Liver (tissue), 8 donors: ENCODE measurements at regions not wholly inside any gene's neighbourhood (a gene's known extent, or its start where the extent isn't known, plus 50 kb on each side); places are given as distances from the start of the nearest gene placed in this dataset.

Experiments
- DNase-seq: peaks from one replicate; pipeline ENCODE4 v3.0.0-alpha.2; 2017; ENCODE audit warnings: low spot score
- H3K27ac ChIP-seq, 2 donors: one replicate each; pipeline ENCODE4 v1.7.0; 2013; ENCODE audit warnings: inconsistent platforms in 2 of 2, low read length in 2 of 2, control low read depth in 1 of 2, low read depth in 1 of 2, mild to moderate bottlenecking in 1 of 2
- H3K27me3 ChIP-seq, 4 donors: one replicate each; pipeline versions ENCODE4 v1.6.1 to v1.7.0; 2013; ENCODE audit warnings: low read length in 3 of 4, inconsistent platforms in 1 of 4, mild to moderate bottlenecking in 1 of 4, moderate library complexity in 1 of 4; ENCODE audit not compliant: control insufficient read depth in 4 of 4, insufficient read depth in 4 of 4
- H3K36me3 ChIP-seq, 4 donors: one replicate each; pipeline versions ENCODE4 v1.6.1 to v1.7.0; 2013; ENCODE audit warnings: low read length in 3 of 4, mild to moderate bottlenecking in 3 of 4, low read depth in 1 of 4, moderate library complexity in 1 of 4; ENCODE audit not compliant: control insufficient read depth in 4 of 4, insufficient read depth in 3 of 4
- H3K4me1 ChIP-seq, 4 donors: one replicate each; pipeline versions ENCODE4 v1.6.1 to v1.7.0; 2013; ENCODE audit warnings: low read length in 3 of 4, mild to moderate bottlenecking in 3 of 4, moderate library complexity in 1 of 4; ENCODE audit not compliant: control insufficient read depth in 4 of 4, insufficient read depth in 4 of 4
- H3K4me3 ChIP-seq, 3 donors: one replicate each; pipeline versions ENCODE4 v1.6.1 to v1.7.0; 2013; ENCODE audit warnings: low read length in 3 of 3, control low read depth in 1 of 3, low read depth in 1 of 3, mild to moderate bottlenecking in 1 of 3
- H3K9ac ChIP-seq, 2 donors: one replicate each; pipeline ENCODE4 v1.7.0; 2013; ENCODE audit warnings: low read length in 2 of 2, mild to moderate bottlenecking in 2 of 2, moderate library complexity in 2 of 2, control low read depth in 1 of 2, low read depth in 1 of 2
- H3K9me3 ChIP-seq, 4 donors: one replicate each; pipeline versions ENCODE4 v1.6.1 to v1.7.0; 2013; ENCODE audit warnings: low read length in 3 of 4; ENCODE audit not compliant: control insufficient read depth in 4 of 4
- ATF3 ChIP-seq: IDR thresholded peaks from 2 replicates; pipeline ENCODE4 v1.6.1; 2016; ENCODE audit warnings: antibody characterized with exemption
- CTCF ChIP-seq: fragments of 150-350 bp; IDR thresholded peaks from 2 replicates; pipeline ENCODE4 v1.5.1; 2017; ENCODE audit warnings: improper control_type of control experiment, low read depth, low read length; ENCODE audit not compliant: missing input control
- FOXA1 ChIP-seq: IDR thresholded peaks from 2 replicates; pipeline ENCODE4 v1.6.1; 2016; ENCODE audit warnings: antibody characterized with exemption
- FOXA2 ChIP-seq: IDR thresholded peaks from 2 replicates; pipeline ENCODE4 v1.6.1; 2016; ENCODE audit warnings: antibody characterized with exemption
- GABPA ChIP-seq, 2 donors: IDR thresholded peaks in 1 of 2; conservative IDR thresholded peaks in 1 of 2; 2 replicates each; pipeline ENCODE4 v1.6.1; 2016; ENCODE audit warnings: antibody characterized with exemption in 2 of 2, mild to moderate bottlenecking in 1 of 2, moderate library complexity in 1 of 2
- HNF4A ChIP-seq, 2 donors: conservative IDR thresholded peaks; 2 replicates each; pipeline ENCODE4 v1.6.1; 2016; ENCODE audit warnings: antibody characterized with exemption in 2 of 2, mild to moderate bottlenecking in 2 of 2
- JUND ChIP-seq, 2 donors: IDR thresholded peaks; 2 replicates each; pipeline ENCODE4 v1.6.1; 2016; ENCODE audit warnings: antibody characterized with exemption in 2 of 2
- MAX ChIP-seq: IDR thresholded peaks from 2 replicates; pipeline ENCODE4 v1.6.1; 2016; ENCODE audit warnings: antibody characterized with exemption
- NR2F2 ChIP-seq: IDR thresholded peaks from 2 replicates; pipeline ENCODE4 v1.6.1; 2016; ENCODE audit warnings: antibody characterized with exemption
- RAD21 ChIP-seq, 2 donors: IDR thresholded peaks; 2 replicates each; pipeline ENCODE4 v1.6.1; 2016; ENCODE audit warnings: antibody characterized with exemption in 2 of 2, mild to moderate bottlenecking in 2 of 2
- REST ChIP-seq: IDR thresholded peaks from 2 replicates; pipeline ENCODE4 v1.6.1; 2016; ENCODE audit warnings: antibody characterized with exemption, mild to moderate bottlenecking
- RXRA ChIP-seq, 2 donors: IDR thresholded peaks; 2 replicates each; pipeline ENCODE4 v1.6.1; 2017 to 2018; ENCODE audit warnings: antibody characterized with exemption in 2 of 2, mild to moderate bottlenecking in 1 of 2
- SP1 ChIP-seq: IDR thresholded peaks from 2 replicates; pipeline ENCODE4 v1.6.1; 2018; ENCODE audit warnings: antibody characterized with exemption, mild to moderate bottlenecking
- TAF1 ChIP-seq: conservative IDR thresholded peaks from 2 replicates; pipeline ENCODE4 v1.6.1; 2016; ENCODE audit warnings: antibody characterized with exemption, mild to moderate bottlenecking
- YY1 ChIP-seq: IDR thresholded peaks from 2 replicates; pipeline ENCODE4 v1.6.1; 2016; ENCODE audit warnings: antibody characterized with exemption, mild to moderate bottlenecking
- ZBTB33 ChIP-seq: IDR thresholded peaks from 2 replicates; pipeline ENCODE4 v1.6.1; 2016; ENCODE audit warnings: antibody characterized with exemption
- WGBS: extraction: QIAGEN DNeasy Blood & Tissue Kit; methylation state at CpG from one replicate; pipeline ENCODE4 v1.1.7; 2013; 5-methylcytosine and 5-hydroxymethylcytosine counted together
- donor health status: healthy.
- donor health status: healthy.
- donor health status: healthy.
- donor health status: healthy.
- donor health status: healthy.

GRCh38 chr10:120015064-120015463 is 122.5 kb downstream of the SEC23IP start:
- peaks cover 0 to 4% (median 2%) of the 10 kb centered on the region in 4 donors for H3K27me3 ChIP-seq
- H3K4me1 ChIP-seq: no peaks in the 10 kb centered on the region
- WGBS: 83% methylated on average over 5 of the region's 5 CpGs
- no peaks in the 10 kb centered on the region for H3K36me3 ChIP-seq
- TF ChIP-seq RXRA (IDR thresholded peaks at IDR 0.05) (no peak), HNF4A (conservative IDR thresholded peaks at IDR 0.05) (no peak), TAF1 (no peak), ZBTB33 (no peak), SP1 (no peak)
- H3K4me3 ChIP-seq: no peak overlapping the region
- no peak overlapping the region for H3K27ac ChIP-seq
- H3K9me3 ChIP-seq: no peaks in the 10 kb centered on the region
- H3K9ac ChIP-seq: no peak overlapping the region
- no peak for DNase-seq

GRCh38 chr10:120016906-120017305 is 124.4 kb downstream of the SEC23IP start:
- H3K27me3 ChIP-seq: peaks cover 0 to 4% (median under 1%) of the 10 kb centered on the region in 4 donors
- H3K9ac ChIP-seq: no peak overlapping the region
- DNase-seq: no peak
- H3K4me1 ChIP-seq: no peaks in the 10 kb centered on the region
- WGBS: 91% methylated on average over 1 of the region's 1 CpG
- no peak overlapping the region for H3K4me3 ChIP-seq
- TF ChIP-seq RAD21 (IDR thresholded peaks at IDR 0.05): no peak
- TF ChIP-seq HNF4A (conservative IDR thresholded peaks at IDR 0.05): no peak
- no peak for TF ChIP-seq REST
- no peak for TF ChIP-seq MAX
- TF ChIP-seq JUND (IDR thresholded peaks at IDR 0.05): no peak
- no peak for TF ChIP-seq FOXA1
- TF ChIP-seq YY1: no peak
- H3K27ac ChIP-seq: no peak overlapping the region
- no peaks in the 10 kb centered on the region for H3K36me3 ChIP-seq
- no peaks in the 10 kb centered on the region for H3K9me3 ChIP-seq

- H3K4me3 ChIP-seq: no peak overlapping the region
- H3K27me3 ChIP-seq: peaks cover 0 to 4% (median 0%) of the 10 kb centered on the region in 4 donors
- H3K9me3 ChIP-seq: no peaks in the 10 kb centered on the region
- H3K4me1 ChIP-seq: no peaks in the 10 kb centered on the region
- no peak overlapping the region for H3K27ac ChIP-seq
- no peak overlapping the region for H3K9ac ChIP-seq
- no peaks in the 10 kb centered on the region for H3K36me3 ChIP-seq
- WGBS: 56% methylated on average over 6 of the region's 6 CpGs
- no peak for DNase-seq
- no peak for TF ChIP-seq REST
- TF ChIP-seq NR2F2: no peak
- TF ChIP-seq ATF3: no peak
- no peak for TF ChIP-seq FOXA2
- no peak for TF ChIP-seq CTCF
- TF ChIP-seq FOXA1: no peak
- no peak for TF ChIP-seq RAD21 (IDR thresholded peaks at IDR 0.05)
- TF ChIP-seq HNF4A (conservative IDR thresholded peaks at IDR 0.05): no peak
- no peak for TF ChIP-seq GABPA (IDR thresholded peaks at IDR 0.05 in 1 of 2, conservative IDR thresholded peaks at IDR 0.05 in 1 of 2)
These were observed 125.3 kb downstream of the SEC23IP start for GRCh38 chr10:120017733-120018417.
